HFF-Myc (cell line): ENCODE measurements at regions not wholly inside any gene's neighbourhood (a gene's known extent, or its start where the extent isn't known, plus 50 kb on each side); places are given as distances from the start of the nearest gene placed in this dataset.

ENCODE experiments used
- DNase-seq: peaks from one replicate; pipeline ENCODE4 v3.0.0-alpha.2; 2011; ENCODE audit warnings: low read depth; ENCODE audit errors: extremely low read depth
- H3K4me3 ChIP-seq: replicated peaks from 2 replicates; pipeline ENCODE4 v1.5.1; 2011; ENCODE audit warnings: low read depth, mild to moderate bottlenecking, control low read depth, low read length
- CTCF ChIP-seq: IDR thresholded peaks from 2 replicates; pipeline ENCODE4 v1.5.1; 2012; ENCODE audit warnings: mild to moderate bottlenecking, low read depth, low read length, control low read depth; ENCODE audit errors: missing control alignments

DNA sequence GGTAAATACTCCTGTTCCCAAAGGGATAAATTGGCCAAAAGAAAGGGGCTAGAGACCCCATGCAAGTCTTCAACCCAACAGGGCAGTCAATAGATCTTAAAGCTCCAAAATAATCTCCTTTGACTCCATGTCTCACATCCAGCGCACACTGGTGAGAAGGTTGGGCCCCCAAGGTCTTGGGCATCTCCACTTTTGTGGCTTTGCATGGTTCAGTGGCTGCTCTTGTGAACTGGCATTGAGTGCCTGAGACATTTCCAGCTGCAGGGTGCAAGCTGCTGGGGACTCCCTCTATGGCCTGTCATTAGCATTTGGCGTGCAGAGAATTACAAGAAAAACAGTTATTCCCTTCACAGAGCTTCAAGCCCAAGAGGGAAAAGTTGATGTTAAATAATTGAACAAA, 224.7 kb downstream of the MTRR start:
- no peak for TF ChIP-seq CTCF
- DNase-seq = no peak
- H3K4me3 ChIP-seq = no peak overlapping the region

DNA sequence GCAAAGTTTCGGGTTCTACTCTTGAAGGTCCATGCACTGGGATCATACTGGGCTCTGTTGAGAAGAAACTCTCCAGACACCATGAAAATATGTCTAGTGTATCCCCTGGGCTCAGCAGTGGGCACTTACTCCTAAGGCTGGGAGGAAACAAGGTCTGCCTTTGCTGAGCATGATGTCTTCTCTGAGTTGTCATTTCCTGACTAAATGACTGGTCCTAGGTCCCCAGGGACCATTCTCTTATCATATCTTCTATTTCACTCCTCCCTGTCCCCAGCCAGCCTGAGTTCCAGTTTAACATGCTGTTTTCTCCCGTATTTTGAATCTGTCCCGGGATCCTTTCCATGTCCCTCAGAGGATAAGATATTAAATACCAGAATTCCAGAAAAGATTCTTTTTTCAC, 225.4 kb downstream of the MTRR start:
- no peak for TF ChIP-seq CTCF
- no peak overlapping the region for H3K4me3 ChIP-seq
- DNase-seq = no peak

DNA sequence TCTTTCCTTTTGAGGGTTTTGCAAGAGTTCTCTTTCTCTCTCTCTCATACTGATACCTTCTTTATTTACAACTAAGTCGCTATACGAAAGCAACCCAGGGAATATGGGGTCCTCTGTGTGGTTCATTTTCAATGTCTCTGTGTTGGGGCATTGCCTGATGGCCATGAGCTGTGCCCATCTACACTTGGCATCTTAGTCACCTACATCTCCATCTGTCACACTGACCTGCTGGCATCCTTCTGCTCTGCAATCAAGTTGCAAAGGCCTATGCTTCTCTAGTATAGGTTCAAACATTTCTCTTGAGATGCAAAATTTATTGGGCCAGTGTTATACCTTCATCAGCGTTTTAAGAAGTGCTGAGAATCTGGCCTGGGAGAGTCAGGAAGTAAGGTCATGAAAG, 228.2 kb downstream of the MTRR start:
- H3K4me3 ChIP-seq = no peak overlapping the region
- no peak for DNase-seq
- no peak for TF ChIP-seq CTCF

- TF ChIP-seq CTCF = no peak
- DNase-seq = no peak
These were observed 229.1 kb downstream of the MTRR start for GRCh38 chr5:8098081-8098480.

DNA sequence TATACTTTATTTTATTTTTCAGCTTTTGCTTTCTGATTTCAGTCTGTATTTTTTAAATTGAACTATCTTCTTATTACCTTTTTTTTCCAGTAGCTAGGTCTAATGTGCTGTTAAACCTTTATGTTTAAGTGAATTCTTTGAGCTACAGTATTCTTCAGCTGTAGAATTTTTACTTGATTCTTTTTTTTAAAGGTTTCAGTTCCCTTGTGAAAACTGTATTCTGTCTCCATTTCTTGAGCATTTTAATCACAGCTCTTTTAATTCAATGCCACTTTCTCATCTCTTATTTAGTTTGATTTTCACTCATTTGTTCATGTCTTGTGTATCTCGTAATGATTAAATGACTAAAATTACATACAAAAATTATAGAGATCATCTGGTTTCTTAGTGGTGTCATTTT, 233.8 kb downstream of the MTRR start:
- no peak for TF ChIP-seq CTCF
- H3K4me3 ChIP-seq = no peak overlapping the region
- no peak for DNase-seq

More at GRCh38 chr5:8098081-8098480, 229.1 kb downstream of the MTRR start:
- no peak overlapping the region for H3K4me3 ChIP-seq

- TF ChIP-seq CTCF = no peak
- H3K4me3 ChIP-seq = no peak overlapping the region
- no peak for DNase-seq
These were observed 245.8 kb downstream of the MTRR start for GRCh38 chr5:8114597-8115266.

GRCh38 chr5:8123559-8123958, 254.6 kb downstream of the MTRR start:
- TF ChIP-seq CTCF = no peak
- no peak for DNase-seq
- no peak overlapping the region for H3K4me3 ChIP-seq
